ENCODE measurements at regions not wholly inside any gene's neighbourhood (a gene's known extent, or its start where the extent isn't known, plus 50 kb on each side); places are given as distances from the start of the nearest gene placed in this dataset.

- Histone ChIP-seq H3K9me3 (replicated peaks; ENCODE audit: control insufficient read depth, insufficient read depth, low read length) (no peaks in the 10 kb centered on the region), H3K27ac (ENCODE audit: insufficient read depth, low read depth, low read length) (no peak overlapping the region), H3K79me2 (ENCODE audit: control insufficient read depth, insufficient read depth, low read length) (no peaks in the 10 kb centered on the region), H4K20me1 (replicated peaks; ENCODE audit: control insufficient read depth, extremely low read depth, insufficient read depth, low read length) (no peaks in the 10 kb centered on the region), H3K4me2 (ENCODE audit: insufficient read depth, low read length) (no peak overlapping the region), H3K9ac (replicated peaks; ENCODE audit: extremely low read depth, insufficient read depth, low read length) (no peak overlapping the region), H3K36me3 (ENCODE audit: control insufficient read depth in 2 of 2, extremely low read depth in 1 of 2, insufficient read depth in 2 of 2, low read length in 2 of 2) (no peaks in the 10 kb centered on the region), H3K9me1 (replicated peaks; ENCODE audit: control insufficient read depth, extremely low read depth, insufficient read depth, low read length) (no peaks in the 10 kb centered on the region), H3K4me3 (replicated peaks in 1 of 3; ENCODE audit: insufficient read depth in 1 of 3, low read depth in 1 of 3, low read length in 3 of 3) (no peak overlapping the region), H2AFZ (ENCODE audit: low read depth, low read length) (no peak overlapping the region), H3K27me3 (ENCODE audit: control insufficient read depth in 2 of 2, insufficient read depth in 2 of 2, low read length in 2 of 2) (no peaks in the 10 kb centered on the region), H3K4me1 (ENCODE audit: control insufficient read depth, extremely low read depth, insufficient read depth, low read length) (no peaks in the 10 kb centered on the region)
- DNase-seq (ENCODE audit: low read depth, low spot score) (no peak), FAIRE-seq (no peak)
- dilution Hi-C loops (cut with MboI; ENCODE audit: extremely low pct_ligation_motif_present, low sequenced_read_pairs), result no loop called here
- no peak for TF ChIP-seq CTCF (IDR thresholded peaks at IDR 0.05; ENCODE audit: extremely low read depth in 1 of 2, insufficient read depth in 1 of 2, low read depth in 1 of 2, low read length in 2 of 2)
- TF ChIP-seq FOS (IDR thresholded peaks at IDR 0.05; ENCODE audit: borderline replicate concordance, insufficient read depth, low read length), result no peak
- TF ChIP-seq POLR2AphosphoS5 (IDR thresholded peaks at IDR 0.05; ENCODE audit: insufficient read depth, low read depth, low read length), result no peak
- no peak for TF ChIP-seq EZH2 (IDR thresholded peaks at IDR 0.05; ENCODE audit: borderline replicate concordance, low read depth, low read length, severe bottlenecking)
- no peak for TF ChIP-seq JUN (IDR thresholded peaks at IDR 0.05; ENCODE audit: borderline replicate concordance, insufficient read depth, insufficient read length, low read depth)
- TF ChIP-seq MYC (IDR thresholded peaks at IDR 0.05; ENCODE audit: low read depth, low read length), result no peak
- no peak for TF ChIP-seq POLR2A (IDR thresholded peaks at IDR 0.05; ENCODE audit: low read depth, low read length)
- TF ChIP-seq GATA2 (IDR thresholded peaks at IDR 0.05; ENCODE audit: insufficient read depth, insufficient read length, low read depth, low read length), result no peak
- TF ChIP-seq MAX (IDR thresholded peaks at IDR 0.05; ENCODE audit: insufficient read depth, insufficient read length), result no peak
- POLR2A ChIA-PET, result no interaction called here
- CTCF ChIA-PET, result no interaction called here
- no TSS peak for BruUV-seq (replicated peaks)
- intact Hi-C loops (cut with micrococcal nuclease), result no loop called here
These were observed 60.1 kb upstream of the SP8 start for GRCh38 chr7:20846791-20847190.

Measured in endothelial cell of umbilical vein (primary cell).